ENCODE measurements at regions not wholly inside any gene's neighbourhood (a gene's known extent, or its start where the extent isn't known, plus 50 kb on each side); places are given as distances from the start of the nearest gene placed in this dataset.

GRCh38 chr7:84336303-84336702, 141.7 kb upstream of the SEMA3A start:
- TF ChIP-seq, protein P1, sequence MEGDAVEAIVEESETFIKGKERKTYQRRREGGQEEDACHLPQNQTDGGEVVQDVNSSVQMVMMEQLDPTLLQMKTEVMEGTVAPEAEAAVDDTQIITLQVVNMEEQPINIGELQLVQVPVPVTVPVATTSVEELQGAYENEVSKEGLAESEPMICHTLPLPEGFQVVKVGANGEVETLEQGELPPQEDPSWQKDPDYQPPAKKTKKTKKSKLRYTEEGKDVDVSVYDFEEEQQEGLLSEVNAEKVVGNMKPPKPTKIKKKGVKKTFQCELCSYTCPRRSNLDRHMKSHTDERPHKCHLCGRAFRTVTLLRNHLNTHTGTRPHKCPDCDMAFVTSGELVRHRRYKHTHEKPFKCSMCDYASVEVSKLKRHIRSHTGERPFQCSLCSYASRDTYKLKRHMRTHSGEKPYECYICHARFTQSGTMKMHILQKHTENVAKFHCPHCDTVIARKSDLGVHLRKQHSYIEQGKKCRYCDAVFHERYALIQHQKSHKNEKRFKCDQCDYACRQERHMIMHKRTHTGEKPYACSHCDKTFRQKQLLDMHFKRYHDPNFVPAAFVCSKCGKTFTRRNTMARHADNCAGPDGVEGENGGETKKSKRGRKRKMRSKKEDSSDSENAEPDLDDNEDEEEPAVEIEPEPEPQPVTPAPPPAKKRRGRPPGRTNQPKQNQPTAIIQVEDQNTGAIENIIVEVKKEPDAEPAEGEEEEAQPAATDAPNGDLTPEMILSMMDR (IDR thresholded peaks at IDR 0.05; ENCODE audit: borderline replicate concordance, extremely low read depth, low read length, poor library complexity, severe bottlenecking), result no peak
- TF ChIP-seq EZH2 (IDR thresholded peaks at IDR 0.05; ENCODE audit: borderline replicate concordance, low read depth, low read length, severe bottlenecking), result no peak

All from DND-41 (cell line).